ENCODE measurements at regions not wholly inside any gene's neighbourhood (a gene's known extent, or its start where the extent isn't known, plus 50 kb on each side); places are given as distances from the start of the nearest gene placed in this dataset.

GRCh38 chr2:216555274-216555673, 56.6 kb downstream of the RPL37A start:
- Histone ChIP-seq H3K9me3 (ENCODE audit: insufficient read depth, low read length, severe bottlenecking) (no peaks in the 10 kb centered on the region), H3K36me3 (ENCODE audit: insufficient read depth, low read length) (no peaks in the 10 kb centered on the region), H3K4me2 (ENCODE audit: insufficient read depth, low read length) (no peak overlapping the region), H2AFZ (ENCODE audit: low read depth, low read length) (no peak overlapping the region; the same call in 1 of the 2 replicates), H3K4me1 (ENCODE audit: insufficient read depth, low read length) (peaks cover 25% of the 10 kb centered on the region), H3K4me3 (ENCODE audit: low read depth in 1 of 2, low read length in 2 of 2) (no peak overlapping the region), H3K9ac (ENCODE audit: low read depth, low read length) (no peak overlapping the region), H3K79me2 (ENCODE audit: insufficient read depth, low read length) (no peaks in the 10 kb centered on the region), H3K27me3 (ENCODE audit: insufficient read depth, low read length, poor library complexity) (no peaks in the 10 kb centered on the region), H3K27ac (ENCODE audit: low read length) (peak overlapping the region; percentile 66), H4K20me1 (ENCODE audit: insufficient read depth, low read length) (no peaks in the 10 kb centered on the region)
- TF ChIP-seq CTCF (IDR thresholded peaks at IDR 0.05; ENCODE audit: borderline replicate concordance, extremely low read depth, low read length, poor library complexity, severe bottlenecking) (no peak), EZH2 (IDR thresholded peaks at IDR 0.05; ENCODE audit: borderline replicate concordance, low read depth, low read length, severe bottlenecking) (no peak)
- DNase-seq = peak; percentile 68
- peak; percentile 81 for ATAC-seq (ENCODE audit: insufficient read depth, low read depth)

- Histone ChIP-seq H3K9me3 (ENCODE audit: insufficient read depth, low read length, severe bottlenecking) (no peaks in the 10 kb centered on the region), H3K4me1 (ENCODE audit: insufficient read depth, low read length) (peaks cover 25% of the 10 kb centered on the region), H3K36me3 (ENCODE audit: insufficient read depth, low read length) (no peaks in the 10 kb centered on the region), H3K79me2 (ENCODE audit: insufficient read depth, low read length) (no peaks in the 10 kb centered on the region), H3K9ac (ENCODE audit: low read depth, low read length) (no peak overlapping the region), H3K4me3 (ENCODE audit: low read depth in 1 of 2, low read length in 2 of 2) (no peak overlapping the region), H4K20me1 (ENCODE audit: insufficient read depth, low read length) (no peaks in the 10 kb centered on the region), H2AFZ (ENCODE audit: low read depth, low read length) (no peak overlapping the region), H3K27me3 (ENCODE audit: insufficient read depth, low read length, poor library complexity) (no peaks in the 10 kb centered on the region), H3K27ac (ENCODE audit: low read length) (no peak overlapping the region; the same call in 1 of the 2 replicates), H3K4me2 (ENCODE audit: insufficient read depth, low read length) (no peak overlapping the region)
- ATAC-seq (ENCODE audit: insufficient read depth, low read depth) (no peak), DNase-seq (no peak)
- no peak for TF ChIP-seq CTCF (IDR thresholded peaks at IDR 0.05; ENCODE audit: borderline replicate concordance, extremely low read depth, low read length, poor library complexity, severe bottlenecking)
- no peak for TF ChIP-seq EZH2 (IDR thresholded peaks at IDR 0.05; ENCODE audit: borderline replicate concordance, low read depth, low read length, severe bottlenecking)
Measured at GRCh38 chr2:216556202-216556601, 57.6 kb downstream of the RPL37A start.

GRCh38 chr2:216557413-216557812, 58.8 kb downstream of the RPL37A start:
- Histone ChIP-seq H3K79me2 (ENCODE audit: insufficient read depth, low read length) (no peaks in the 10 kb centered on the region), H3K9ac (ENCODE audit: low read depth, low read length) (no peak overlapping the region), H3K4me3 (ENCODE audit: low read depth in 1 of 2, low read length in 2 of 2) (no peak overlapping the region), H4K20me1 (ENCODE audit: insufficient read depth, low read length) (no peaks in the 10 kb centered on the region), H2AFZ (ENCODE audit: low read depth, low read length) (no peak overlapping the region), H3K27ac (ENCODE audit: low read length) (no peak overlapping the region), H3K36me3 (ENCODE audit: insufficient read depth, low read length) (no peaks in the 10 kb centered on the region), H3K4me1 (ENCODE audit: insufficient read depth, low read length) (peaks cover 25% of the 10 kb centered on the region), H3K27me3 (ENCODE audit: insufficient read depth, low read length, poor library complexity) (no peaks in the 10 kb centered on the region), H3K4me2 (ENCODE audit: insufficient read depth, low read length) (no peak overlapping the region), H3K9me3 (ENCODE audit: insufficient read depth, low read length, severe bottlenecking) (no peaks in the 10 kb centered on the region)
- DNase-seq (no peak), ATAC-seq (ENCODE audit: insufficient read depth, low read depth) (no peak)
- TF ChIP-seq EZH2 (IDR thresholded peaks at IDR 0.05; ENCODE audit: borderline replicate concordance, low read depth, low read length, severe bottlenecking) = no peak
- no peak for TF ChIP-seq CTCF (IDR thresholded peaks at IDR 0.05; ENCODE audit: borderline replicate concordance, extremely low read depth, low read length, poor library complexity, severe bottlenecking)

- H3K4me1 ChIP-seq (ENCODE audit: insufficient read depth, low read length) = peaks cover 25% of the 10 kb centered on the region
- H3K79me2 ChIP-seq (ENCODE audit: insufficient read depth, low read length) = no peaks in the 10 kb centered on the region
- TF ChIP-seq EZH2 (IDR thresholded peaks at IDR 0.05; ENCODE audit: borderline replicate concordance, low read depth, low read length, severe bottlenecking) = no peak
- TF ChIP-seq CTCF (IDR thresholded peaks at IDR 0.05; ENCODE audit: borderline replicate concordance, extremely low read depth, low read length, poor library complexity, severe bottlenecking) = no peak
- no peak overlapping the region for H3K9ac ChIP-seq (ENCODE audit: low read depth, low read length)
- no peak overlapping the region for H2AFZ ChIP-seq (ENCODE audit: low read depth, low read length)
- ATAC-seq (ENCODE audit: insufficient read depth, low read depth) = no peak
- no peak overlapping the region for H3K27ac ChIP-seq (ENCODE audit: low read length)
- no peak overlapping the region for H3K4me2 ChIP-seq (ENCODE audit: insufficient read depth, low read length)
- no peak overlapping the region for H3K4me3 ChIP-seq (ENCODE audit: low read depth in 1 of 2, low read length in 2 of 2)
- no peaks in the 10 kb centered on the region for H3K9me3 ChIP-seq (ENCODE audit: insufficient read depth, low read length, severe bottlenecking)
- no peaks in the 10 kb centered on the region for H4K20me1 ChIP-seq (ENCODE audit: insufficient read depth, low read length)
- DNase-seq = no peak
- no peaks in the 10 kb centered on the region for H3K27me3 ChIP-seq (ENCODE audit: insufficient read depth, low read length, poor library complexity)
- H3K36me3 ChIP-seq (ENCODE audit: insufficient read depth, low read length) = no peaks in the 10 kb centered on the region
Measured at GRCh38 chr2:216557820-216558219, 59.2 kb downstream of the RPL37A start.
